Mesothelial cell of epicardium (in vitro differentiated cells): ENCODE measurements at regions not wholly inside any gene's neighbourhood (a gene's known extent, or its start where the extent isn't known, plus 50 kb on each side); places are given as distances from the start of the nearest gene placed in this dataset.

Experiments
- DNase-seq, 2 experiments: peaks; one replicate each; pipeline ENCODE4 v3.0.0; 2021; ENCODE audit warnings: low spot score in 2 of 2; ENCODE audit not compliant: unreplicated experiment in 2 of 2
- H3K27ac Mint-ChIP-seq: 2 replicates; pipeline ENCODE4 v1.8.0; 2021; ENCODE audit warnings: mixed read lengths
- H3K27me3 Mint-ChIP-seq: 2 replicates; pipeline ENCODE4 v1.8.0; 2021; ENCODE audit warnings: low read depth, mixed read lengths
- H3K36me3 Mint-ChIP-seq: 2 replicates; pipeline ENCODE4 v1.8.0; 2021; ENCODE audit warnings: mixed read lengths
- H3K4me1 Mint-ChIP-seq: 2 replicates; pipeline ENCODE4 v1.8.0; 2021; ENCODE audit warnings: mixed read lengths
- H3K4me3 Mint-ChIP-seq: 2 replicates; pipeline ENCODE4 v1.8.0; 2021; ENCODE audit warnings: mild to moderate bottlenecking, moderate library complexity, mixed read lengths
- H3K9me3 Mint-ChIP-seq: 2 replicates; pipeline ENCODE4 v1.8.0; 2021; ENCODE audit warnings: mixed read lengths
- TF ChIP-seq, protein P1 (sequence below): fragments of 200-600 bp; sonication (generic); IDR thresholded peaks from one replicate; pipeline ENCODE4 v1.5.0; 2021; ENCODE audit warnings: antibody characterized with exemption; ENCODE audit not compliant: unreplicated experiment

DNA sequence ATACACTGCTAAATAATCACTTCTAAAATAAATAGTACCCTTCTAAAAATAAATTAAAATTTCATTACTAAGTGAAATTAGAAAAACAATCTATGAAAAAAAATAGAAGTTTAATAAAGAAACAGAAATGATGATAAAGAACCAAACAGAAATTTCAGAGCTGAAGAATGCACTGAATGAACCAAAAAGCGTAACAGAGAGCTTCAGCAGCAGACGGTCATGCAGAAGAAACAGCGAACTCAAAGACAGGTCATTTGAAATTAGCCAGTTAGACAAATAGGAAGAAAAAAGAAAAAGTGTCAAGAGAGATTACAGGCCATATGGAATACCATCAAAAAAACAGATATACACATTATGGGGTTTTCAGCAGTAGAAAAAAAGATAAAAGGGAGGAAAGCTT is 706.7 kb downstream of the TBC1D32 start:
- Mint-ChIP-seq H3K27me3 (no peaks in the 10 kb centered on the region), H3K4me3 (no peak overlapping the region), H3K9me3 (peaks cover 13% of the 10 kb centered on the region), H3K27ac (no peak overlapping the region), H3K36me3 (no peaks in the 10 kb centered on the region), H3K4me1 (no peaks in the 10 kb centered on the region)
- no peak for DNase-seq
- TF ChIP-seq, protein P1, sequence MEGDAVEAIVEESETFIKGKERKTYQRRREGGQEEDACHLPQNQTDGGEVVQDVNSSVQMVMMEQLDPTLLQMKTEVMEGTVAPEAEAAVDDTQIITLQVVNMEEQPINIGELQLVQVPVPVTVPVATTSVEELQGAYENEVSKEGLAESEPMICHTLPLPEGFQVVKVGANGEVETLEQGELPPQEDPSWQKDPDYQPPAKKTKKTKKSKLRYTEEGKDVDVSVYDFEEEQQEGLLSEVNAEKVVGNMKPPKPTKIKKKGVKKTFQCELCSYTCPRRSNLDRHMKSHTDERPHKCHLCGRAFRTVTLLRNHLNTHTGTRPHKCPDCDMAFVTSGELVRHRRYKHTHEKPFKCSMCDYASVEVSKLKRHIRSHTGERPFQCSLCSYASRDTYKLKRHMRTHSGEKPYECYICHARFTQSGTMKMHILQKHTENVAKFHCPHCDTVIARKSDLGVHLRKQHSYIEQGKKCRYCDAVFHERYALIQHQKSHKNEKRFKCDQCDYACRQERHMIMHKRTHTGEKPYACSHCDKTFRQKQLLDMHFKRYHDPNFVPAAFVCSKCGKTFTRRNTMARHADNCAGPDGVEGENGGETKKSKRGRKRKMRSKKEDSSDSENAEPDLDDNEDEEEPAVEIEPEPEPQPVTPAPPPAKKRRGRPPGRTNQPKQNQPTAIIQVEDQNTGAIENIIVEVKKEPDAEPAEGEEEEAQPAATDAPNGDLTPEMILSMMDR, result no peak

DNA sequence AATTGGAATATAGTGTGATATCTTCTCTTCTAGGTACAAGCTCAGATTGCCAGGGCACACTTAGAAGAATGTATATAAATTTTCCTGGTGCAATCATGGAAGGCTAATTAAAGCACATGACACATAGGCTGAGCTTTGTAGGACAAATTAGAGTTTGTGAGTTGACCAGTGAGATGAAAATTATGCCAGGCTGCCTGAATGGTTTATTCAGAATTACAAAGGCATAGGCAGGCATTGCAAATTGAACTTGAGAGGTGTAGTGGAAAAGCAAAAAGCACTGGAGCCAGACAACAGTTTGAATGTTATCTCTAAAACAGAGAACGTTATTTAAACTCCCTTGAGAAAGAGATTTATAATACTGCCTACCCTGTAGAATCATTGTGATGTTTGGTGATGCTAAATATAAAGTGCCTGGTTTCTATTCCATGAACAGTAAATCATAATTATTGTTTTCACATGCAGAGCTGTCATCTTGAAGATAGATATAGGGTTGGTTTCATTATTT is 712.1 kb downstream of the TBC1D32 start:
- Mint-ChIP-seq H3K27ac (no peak overlapping the region), H3K9me3 (peaks cover 4% of the 10 kb centered on the region), H3K36me3 (no peaks in the 10 kb centered on the region), H3K4me3 (no peak overlapping the region), H3K27me3 (no peaks in the 10 kb centered on the region), H3K4me1 (peaks cover 10% of the 10 kb centered on the region)
- TF ChIP-seq, protein P1, result no peak
- no peak for DNase-seq

DNA sequence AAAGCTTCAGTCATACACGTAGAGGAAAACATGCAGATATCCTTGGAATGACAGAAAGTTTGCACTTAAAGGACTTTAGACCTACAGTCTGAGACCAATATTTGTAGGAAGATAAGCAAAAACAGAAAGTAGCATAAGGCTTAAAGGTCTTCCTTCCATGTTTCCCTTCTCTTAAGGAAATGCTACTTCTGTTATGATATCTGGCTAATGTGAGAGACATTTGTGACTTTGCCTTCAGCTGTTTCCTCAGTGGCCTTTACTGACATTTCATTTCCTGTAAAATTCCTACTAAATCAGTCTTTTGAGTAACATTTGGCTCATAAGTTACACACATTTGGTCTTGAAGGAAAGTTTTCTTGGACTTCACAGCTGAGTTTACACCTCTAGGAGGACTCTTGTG is 713.4 kb downstream of the TBC1D32 start:
- Mint-ChIP-seq H3K4me1 (peaks cover 10% of the 10 kb centered on the region), H3K36me3 (no peaks in the 10 kb centered on the region), H3K9me3 (no peaks in the 10 kb centered on the region), H3K4me3 (no peak overlapping the region), H3K27me3 (no peaks in the 10 kb centered on the region), H3K27ac (no peak overlapping the region)
- TF ChIP-seq, protein P1, result no peak
- no peak for DNase-seq

DNA sequence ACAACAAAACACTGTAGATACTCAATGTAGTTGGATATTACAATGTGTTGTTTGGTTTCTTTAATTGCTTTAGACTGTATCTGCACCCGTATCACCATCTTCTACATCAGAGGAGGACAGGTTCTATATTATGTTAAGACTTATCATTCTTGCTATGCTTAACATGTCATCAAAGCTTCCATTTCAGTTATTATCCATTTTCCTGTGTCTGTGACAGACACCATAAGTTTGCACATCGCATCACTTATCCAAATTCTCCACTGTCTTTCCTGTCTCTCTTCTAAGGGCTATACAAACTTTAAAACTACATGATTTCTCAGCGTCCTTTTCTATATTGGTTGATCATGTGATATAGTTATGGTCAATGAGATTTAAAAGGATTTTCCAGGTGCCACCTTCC is 719.0 kb downstream of the TBC1D32 start:
- no peak overlapping the region for H3K27ac Mint-ChIP-seq
- no peaks in the 10 kb centered on the region for H3K9me3 Mint-ChIP-seq
- DNase-seq, result no peak
- no peaks in the 10 kb centered on the region for H3K4me1 Mint-ChIP-seq
- H3K27me3 Mint-ChIP-seq, result peaks cover 4% of the 10 kb centered on the region
- H3K36me3 Mint-ChIP-seq, result no peaks in the 10 kb centered on the region
- TF ChIP-seq, protein P1, result no peak
- H3K4me3 Mint-ChIP-seq, result no peak overlapping the region

DNA sequence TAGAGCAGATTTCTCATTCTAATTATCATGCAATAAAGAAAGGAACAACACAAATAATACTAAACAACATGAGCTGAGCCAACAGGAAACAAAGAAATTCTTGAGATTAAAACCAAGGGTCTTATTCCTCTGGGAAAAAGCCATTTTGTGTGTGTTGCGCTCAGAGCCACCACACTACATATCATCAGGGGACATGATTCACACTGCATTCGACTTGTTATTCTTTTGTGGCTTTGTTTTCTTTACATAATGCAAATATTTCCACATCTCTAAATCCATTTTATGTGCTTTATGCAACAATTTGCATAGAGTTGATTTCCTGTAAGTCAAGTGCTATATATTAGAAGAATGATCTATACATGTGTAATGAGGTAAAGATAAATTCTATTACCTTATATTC is 719.6 kb downstream of the TBC1D32 start:
- no peak for DNase-seq
- no peaks in the 10 kb centered on the region for H3K9me3 Mint-ChIP-seq
- H3K27ac Mint-ChIP-seq, result no peak overlapping the region
- no peaks in the 10 kb centered on the region for H3K36me3 Mint-ChIP-seq
- H3K4me3 Mint-ChIP-seq, result no peak overlapping the region
- no peaks in the 10 kb centered on the region for H3K4me1 Mint-ChIP-seq
- TF ChIP-seq, protein P1, result no peak
- H3K27me3 Mint-ChIP-seq, result peaks cover 4% of the 10 kb centered on the region

DNA sequence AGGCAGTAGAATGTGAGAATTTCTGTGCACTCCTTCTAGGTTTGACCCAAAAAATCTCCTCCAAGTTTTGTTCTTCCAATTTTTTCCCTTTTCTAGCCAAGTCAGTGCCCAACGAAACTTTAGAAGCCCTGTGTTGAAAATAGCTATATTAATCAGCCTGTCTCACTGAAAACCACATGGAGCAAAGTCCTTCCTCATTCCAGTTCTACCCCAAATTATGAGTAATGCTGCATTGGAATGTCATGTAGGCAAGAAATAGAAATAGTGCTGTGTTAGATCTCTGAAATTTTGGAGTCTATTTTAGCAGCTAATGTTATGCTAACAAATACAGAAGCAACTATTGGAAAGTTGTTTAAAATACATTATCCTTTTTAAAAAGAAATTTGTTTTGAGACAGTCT is 725.5 kb downstream of the TBC1D32 start:
- Mint-ChIP-seq H3K9me3 (no peaks in the 10 kb centered on the region), H3K27me3 (peaks cover 4% of the 10 kb centered on the region), H3K36me3 (no peaks in the 10 kb centered on the region), H3K4me3 (no peak overlapping the region), H3K4me1 (no peaks in the 10 kb centered on the region), H3K27ac (no peak overlapping the region)
- TF ChIP-seq, protein P1, result no peak
- DNase-seq, result no peak
